Upper lobe of left lung (tissue), 4 donors: ENCODE measurements at regions not wholly inside any gene's neighbourhood (a gene's known extent, or its start where the extent isn't known, plus 50 kb on each side); places are given as distances from the start of the nearest gene placed in this dataset.

Experiments used
- EP300 ChIP-seq, 4 donors: sonication (generic); formaldehyde crosslinking; IDR thresholded peaks; one replicate each; pipeline ENCODE4 v1.5.1; 2017; ENCODE audit warnings: antibody characterized with exemption in 4 of 4, control low read depth in 2 of 4
- POLR2A ChIP-seq, 4 donors: fragments of 450-650 bp; IDR thresholded peaks; one replicate each; pipeline ENCODE4 v1.5.1; 2016 to 2017; ENCODE audit warnings: antibody characterized with exemption in 4 of 4, mild to moderate bottlenecking in 2 of 4
- POLR2AphosphoS5 ChIP-seq, 2 donors: sonication (generic); formaldehyde crosslinking; IDR thresholded peaks; one replicate each; pipeline ENCODE4 v1.5.1; 2017; ENCODE audit warnings: antibody characterized with exemption in 2 of 2
- TF ChIP-seq, protein P1 (sequence below), 6 experiments: fragments of 450-650 bp in 4 of 6; fragments of 200-600 bp in 2 of 6; sonication (generic) in 2 of 6; IDR thresholded peaks; one replicate each; pipeline ENCODE4 v1.5.1; 2016 to 2019; ENCODE audit warnings: antibody characterized with exemption in 6 of 6

DNA sequence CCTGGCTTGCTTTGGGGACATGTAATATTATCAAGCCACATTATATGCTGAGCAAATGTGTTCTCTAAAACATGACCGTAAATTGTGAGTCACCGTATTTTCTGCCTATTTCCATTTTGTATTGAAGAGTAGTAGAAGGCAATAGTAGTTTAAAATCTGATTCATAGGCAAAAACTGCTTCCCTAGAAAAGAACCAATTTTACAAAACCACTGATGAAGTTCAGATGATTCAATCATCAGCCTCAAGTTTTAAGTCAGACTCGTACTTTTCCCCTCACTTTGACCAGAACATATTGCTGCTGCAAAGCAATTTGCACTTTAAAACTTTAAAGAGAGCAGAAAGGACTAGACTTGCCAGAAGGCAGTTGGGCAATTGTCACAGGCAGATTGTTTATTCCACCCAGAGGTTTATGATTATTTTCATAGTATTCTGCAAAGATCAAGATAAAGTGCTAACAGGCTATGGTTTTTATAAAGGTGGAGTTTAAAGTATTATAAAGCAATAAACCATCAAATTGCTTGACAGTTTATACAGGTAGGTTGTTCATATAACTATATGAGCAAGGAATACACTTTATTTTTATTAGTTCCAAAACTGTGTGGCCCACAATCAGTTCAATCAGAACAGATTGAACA is 168.2 kb downstream of the ETV1 start:
- TF ChIP-seq, protein P1, sequence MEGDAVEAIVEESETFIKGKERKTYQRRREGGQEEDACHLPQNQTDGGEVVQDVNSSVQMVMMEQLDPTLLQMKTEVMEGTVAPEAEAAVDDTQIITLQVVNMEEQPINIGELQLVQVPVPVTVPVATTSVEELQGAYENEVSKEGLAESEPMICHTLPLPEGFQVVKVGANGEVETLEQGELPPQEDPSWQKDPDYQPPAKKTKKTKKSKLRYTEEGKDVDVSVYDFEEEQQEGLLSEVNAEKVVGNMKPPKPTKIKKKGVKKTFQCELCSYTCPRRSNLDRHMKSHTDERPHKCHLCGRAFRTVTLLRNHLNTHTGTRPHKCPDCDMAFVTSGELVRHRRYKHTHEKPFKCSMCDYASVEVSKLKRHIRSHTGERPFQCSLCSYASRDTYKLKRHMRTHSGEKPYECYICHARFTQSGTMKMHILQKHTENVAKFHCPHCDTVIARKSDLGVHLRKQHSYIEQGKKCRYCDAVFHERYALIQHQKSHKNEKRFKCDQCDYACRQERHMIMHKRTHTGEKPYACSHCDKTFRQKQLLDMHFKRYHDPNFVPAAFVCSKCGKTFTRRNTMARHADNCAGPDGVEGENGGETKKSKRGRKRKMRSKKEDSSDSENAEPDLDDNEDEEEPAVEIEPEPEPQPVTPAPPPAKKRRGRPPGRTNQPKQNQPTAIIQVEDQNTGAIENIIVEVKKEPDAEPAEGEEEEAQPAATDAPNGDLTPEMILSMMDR (IDR thresholded peaks at IDR 0.05) = no peak
- TF ChIP-seq POLR2A (IDR thresholded peaks at IDR 0.05) (no peak), POLR2AphosphoS5 (IDR thresholded peaks at IDR 0.05) (no peak), EP300 (IDR thresholded peaks at IDR 0.05) (no peak)
